Mucosa of descending colon (tissue), 3 donors: ENCODE measurements at regions not wholly inside any gene's neighbourhood (a gene's known extent, or its start where the extent isn't known, plus 50 kb on each side); places are given as distances from the start of the nearest gene placed in this dataset.

Experiments
- ATAC-seq: fragments of 200-7000 bp; cut with Tn5 transposase; one replicate; pipeline ENCODE4 v1.9.1; 2020; ENCODE audit warnings: mild to moderate bottlenecking, moderate library complexity
- DNase-seq, 3 donors: peaks; one replicate each; pipeline ENCODE4 v3.0.0-alpha.2; 2020
- H3K36me3 ChIP-seq: fragments of 200-600 bp; one replicate; pipeline ENCODE4 v1.8.0; 2021; ENCODE audit warnings: low read depth, mild to moderate bottlenecking
- H3K4me1 ChIP-seq: fragments of 200-600 bp; one replicate; pipeline ENCODE4 v1.8.0; 2021; ENCODE audit warnings: low read depth, mild to moderate bottlenecking
- H3K4me3 ChIP-seq: fragments of 200-600 bp; one replicate; pipeline ENCODE4 v1.8.0; 2021; ENCODE audit warnings: mild to moderate bottlenecking
- H3K9me3 ChIP-seq: fragments of 200-600 bp; one replicate; pipeline ENCODE4 v1.8.0; 2021; ENCODE audit warnings: mild to moderate bottlenecking
- CTCF ChIP-seq: fragments of 200-600 bp; IDR thresholded peaks from one replicate; pipeline ENCODE4 v1.8.0; 2022; ENCODE audit warnings: antibody characterized with exemption, mild to moderate bottlenecking
- intact Hi-C, 2 donors: fragments of 100-400 bp; cut with DNase I in 1 of 2; cut with micrococcal nuclease in 1 of 2; formaldehyde crosslinking; loops; one replicate each; pipeline versions ENCODE4 v1.11.0 to v1.11.1; 2022; cut with DNase I, micrococcal nuclease
- donor health status: DM: no; HTN: no; CAD: no; lungs with moderate emphysema.
- donor health status: DM: no; HTN: no; CAD: no.
- donor health status: DM: no; HTN: yes; CAD: no.

GRCh38 chr11:127998421-127998820 lies 588.9 kb downstream of the ETS1 start:
- H3K9me3 ChIP-seq = no peaks in the 10 kb centered on the region
- H3K36me3 ChIP-seq = no peaks in the 10 kb centered on the region
- no peak for TF ChIP-seq CTCF
- no peak overlapping the region for H3K4me3 ChIP-seq
- intact Hi-C loops = no loop called here
- DNase-seq (no peak), ATAC-seq (no peak)
- no peaks in the 10 kb centered on the region for H3K4me1 ChIP-seq

DNA sequence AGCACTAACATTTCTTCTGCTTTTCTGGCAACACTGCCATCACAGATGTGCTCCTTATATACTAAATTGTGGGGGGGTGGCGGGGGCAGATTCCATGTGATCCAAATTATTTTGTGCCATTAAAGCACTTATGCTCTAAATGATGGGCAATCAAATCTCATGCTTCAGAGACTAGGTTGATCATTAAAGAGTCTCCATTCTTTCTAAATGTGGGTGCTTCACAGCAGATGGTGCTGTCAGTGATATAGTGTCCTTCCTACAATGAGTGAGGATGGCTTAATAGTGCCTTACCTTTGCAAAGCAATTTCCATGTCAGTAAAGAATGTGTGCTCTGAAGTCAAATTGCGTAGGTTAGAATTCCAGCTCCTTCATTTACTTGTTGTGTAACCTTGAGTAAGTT lies 589.8 kb downstream of the ETS1 start:
- no peak for TF ChIP-seq CTCF
- no peaks in the 10 kb centered on the region for H3K9me3 ChIP-seq
- H3K4me1 ChIP-seq = no peaks in the 10 kb centered on the region
- no peak for ATAC-seq
- no peak overlapping the region for H3K4me3 ChIP-seq
- no peaks in the 10 kb centered on the region for H3K36me3 ChIP-seq
- intact Hi-C loops = no loop called here
- no peak for DNase-seq

DNA sequence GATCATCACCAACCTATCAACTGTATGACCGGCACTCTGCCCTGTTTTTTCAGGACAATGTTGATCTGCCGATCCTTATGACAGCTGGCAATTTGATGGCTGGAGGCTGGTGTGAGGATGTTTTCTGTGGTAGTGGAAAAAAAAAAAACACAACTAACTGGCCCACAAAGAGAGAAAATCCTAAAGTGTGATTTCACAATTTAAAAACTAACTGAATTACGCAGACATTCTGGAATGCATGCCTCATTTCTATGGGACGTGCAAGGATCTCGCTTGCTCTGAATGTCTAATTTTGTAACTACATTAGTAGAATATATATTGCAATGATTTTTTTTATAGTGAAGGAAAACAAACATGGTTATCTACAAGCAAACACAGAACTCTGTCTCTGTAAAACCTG lies 590.5 kb downstream of the ETS1 start:
- Histone ChIP-seq H3K4me3 (no peak overlapping the region), H3K4me1 (no peaks in the 10 kb centered on the region), H3K36me3 (no peaks in the 10 kb centered on the region), H3K9me3 (no peaks in the 10 kb centered on the region)
- no peak for TF ChIP-seq CTCF
- intact Hi-C loops = no loop called here
- DNase-seq (no peak), ATAC-seq (no peak)

- H3K4me3 ChIP-seq = no peak overlapping the region
- no peaks in the 10 kb centered on the region for H3K36me3 ChIP-seq
- intact Hi-C loops = no loop called here
- H3K9me3 ChIP-seq = no peaks in the 10 kb centered on the region
- no peaks in the 10 kb centered on the region for H3K4me1 ChIP-seq
- DNase-seq = no peak
- no peak for ATAC-seq
- no peak for TF ChIP-seq CTCF
Measured at GRCh38 chr11:127995921-127996320, 591.4 kb downstream of the ETS1 start.

- no peak for ATAC-seq
- no peak for TF ChIP-seq CTCF
Measured at GRCh38 chr11:127994736-127995135, 592.6 kb downstream of the ETS1 start.

GRCh38 chr11:127993788-127994187 lies 593.6 kb downstream of the ETS1 start:
- no peak for TF ChIP-seq CTCF
- H3K36me3 ChIP-seq = no peaks in the 10 kb centered on the region
- no peak overlapping the region for H3K4me3 ChIP-seq
- ATAC-seq = no peak
- no peaks in the 10 kb centered on the region for H3K9me3 ChIP-seq
- intact Hi-C loops = no loop called here
- peak in 1 of 3 donors; percentile 9 for DNase-seq
- H3K4me1 ChIP-seq = no peaks in the 10 kb centered on the region

More at GRCh38 chr11:127994736-127995135, 592.6 kb downstream of the ETS1 start:
- H3K4me1 ChIP-seq = no peaks in the 10 kb centered on the region
- intact Hi-C loops = no loop called here
- H3K36me3 ChIP-seq = no peaks in the 10 kb centered on the region
- no peak overlapping the region for H3K4me3 ChIP-seq
- H3K9me3 ChIP-seq = no peaks in the 10 kb centered on the region
- no peak for DNase-seq
